Cardiac fibroblast (primary cell): ENCODE measurements at regions not wholly inside any gene's neighbourhood (a gene's known extent, or its start where the extent isn't known, plus 50 kb on each side); places are given as distances from the start of the nearest gene placed in this dataset.

Experiments used
- DNase-seq, 2 donors: peaks; one replicate each; pipeline versions ENCODE4 v3.0.0 to v3.0.0-alpha.2; 2010; ENCODE audit warnings: low read depth in 2 of 2
- H3K4me3 ChIP-seq, 2 donors: replicated peaks in 1 of 2; 1 replicate in 1 of 2; 2 replicates in 1 of 2; pipeline ENCODE4 v1.5.1; 2011; ENCODE audit warnings: low read depth in 2 of 2, low read length in 2 of 2, mild to moderate bottlenecking in 2 of 2, moderate library complexity in 1 of 2
- TF ChIP-seq, protein P1 (sequence below): IDR thresholded peaks from one replicate; pipeline ENCODE4 v1.5.1; 2011; ENCODE audit warnings: low read depth, mild to moderate bottlenecking, low read length, inconsistent platforms

- no peak overlapping the region for H3K4me3 ChIP-seq
- peak in 1 of 2 donors; percentile 92 for DNase-seq
- TF ChIP-seq, protein P1, sequence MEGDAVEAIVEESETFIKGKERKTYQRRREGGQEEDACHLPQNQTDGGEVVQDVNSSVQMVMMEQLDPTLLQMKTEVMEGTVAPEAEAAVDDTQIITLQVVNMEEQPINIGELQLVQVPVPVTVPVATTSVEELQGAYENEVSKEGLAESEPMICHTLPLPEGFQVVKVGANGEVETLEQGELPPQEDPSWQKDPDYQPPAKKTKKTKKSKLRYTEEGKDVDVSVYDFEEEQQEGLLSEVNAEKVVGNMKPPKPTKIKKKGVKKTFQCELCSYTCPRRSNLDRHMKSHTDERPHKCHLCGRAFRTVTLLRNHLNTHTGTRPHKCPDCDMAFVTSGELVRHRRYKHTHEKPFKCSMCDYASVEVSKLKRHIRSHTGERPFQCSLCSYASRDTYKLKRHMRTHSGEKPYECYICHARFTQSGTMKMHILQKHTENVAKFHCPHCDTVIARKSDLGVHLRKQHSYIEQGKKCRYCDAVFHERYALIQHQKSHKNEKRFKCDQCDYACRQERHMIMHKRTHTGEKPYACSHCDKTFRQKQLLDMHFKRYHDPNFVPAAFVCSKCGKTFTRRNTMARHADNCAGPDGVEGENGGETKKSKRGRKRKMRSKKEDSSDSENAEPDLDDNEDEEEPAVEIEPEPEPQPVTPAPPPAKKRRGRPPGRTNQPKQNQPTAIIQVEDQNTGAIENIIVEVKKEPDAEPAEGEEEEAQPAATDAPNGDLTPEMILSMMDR = no peak
Measured at GRCh38 chr1:222064388-222065211, 322.7 kb upstream of the DUSP10 start.

DNA sequence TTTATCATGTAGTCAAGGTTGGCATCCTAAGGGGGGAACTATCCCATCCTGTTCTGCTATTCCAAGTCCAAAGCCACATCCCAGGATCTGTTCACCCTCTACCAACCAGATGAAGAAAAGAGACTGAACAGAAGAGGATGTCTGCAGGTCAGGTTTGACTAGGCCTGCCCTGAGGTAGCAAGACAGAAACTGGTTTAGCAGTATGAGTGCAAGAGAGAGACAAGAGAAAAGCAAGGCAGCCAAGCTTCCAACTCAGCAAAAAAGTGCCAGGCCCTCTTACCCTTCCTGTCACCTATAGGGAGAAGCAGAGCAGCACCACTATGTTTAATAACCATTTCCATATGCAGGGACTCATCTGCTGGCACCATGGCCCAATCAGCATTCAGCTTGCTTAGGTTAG is 320.8 kb upstream of the DUSP10 start:
- TF ChIP-seq, protein P1 = no peak
- no peak overlapping the region for H3K4me3 ChIP-seq
- no peak for DNase-seq

- no peak for DNase-seq
- TF ChIP-seq, protein P1 = no peak
- no peak overlapping the region for H3K4me3 ChIP-seq
Measured at GRCh38 chr1:222061711-222062359, 319.9 kb upstream of the DUSP10 start.

DNA sequence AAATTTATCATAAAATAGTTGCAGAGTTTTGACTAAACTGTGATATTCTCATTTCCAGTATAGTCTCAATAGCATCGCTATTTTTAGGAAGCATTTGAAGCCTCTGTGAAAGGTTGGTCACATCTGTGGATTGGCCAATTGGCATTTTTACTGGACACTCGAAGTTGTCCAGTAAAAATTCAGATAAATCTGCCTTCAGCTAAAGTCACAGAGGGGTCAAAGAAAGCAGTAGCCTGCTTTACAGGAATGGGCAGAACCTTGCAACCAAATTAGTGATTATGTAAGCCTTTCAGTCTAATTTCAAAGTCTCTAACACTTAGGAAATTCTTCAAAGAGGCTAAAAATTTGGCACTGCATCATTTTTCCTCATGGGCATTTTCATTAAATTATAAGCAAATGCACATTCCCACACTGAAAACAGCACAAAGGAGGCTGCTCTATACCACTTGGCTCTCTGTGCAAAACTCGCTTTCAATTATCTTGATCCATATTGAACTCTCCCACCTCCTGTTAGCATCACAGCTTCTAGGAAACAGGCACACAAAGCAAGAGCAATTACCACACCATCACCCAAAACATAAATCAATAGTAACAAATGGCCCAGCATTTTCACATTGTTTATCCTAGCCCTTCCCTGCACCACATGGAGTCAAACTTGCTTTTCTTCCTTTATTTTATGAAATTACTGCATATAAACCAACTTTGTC is 318.5 kb upstream of the DUSP10 start:
- no peak overlapping the region for H3K4me3 ChIP-seq
- TF ChIP-seq, protein P1 = no peak
- DNase-seq = no peak

DNA sequence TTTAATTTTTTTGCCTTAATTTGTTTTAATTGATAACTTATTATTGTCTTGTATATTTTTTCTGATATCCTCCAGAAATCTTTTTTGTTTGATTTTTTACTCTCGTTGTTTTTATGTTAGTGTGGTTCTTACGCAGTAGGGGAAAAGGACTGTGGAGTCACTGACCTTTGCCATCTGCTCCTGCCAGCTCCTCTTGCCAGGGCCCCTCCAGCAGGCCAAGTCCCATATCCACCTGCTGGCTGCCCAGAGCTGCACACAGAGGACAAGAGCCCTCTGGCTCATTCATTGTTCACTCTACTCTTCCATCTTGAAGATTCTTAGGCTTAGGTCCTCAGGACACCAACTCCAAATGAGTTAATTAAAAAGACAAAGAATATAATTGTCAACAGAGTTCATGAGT is 316.4 kb upstream of the DUSP10 start:
- no peak overlapping the region for H3K4me3 ChIP-seq
- no peak for DNase-seq
- TF ChIP-seq, protein P1 = no peak

- TF ChIP-seq, protein P1 = no peak
- H3K4me3 ChIP-seq = no peak overlapping the region
- DNase-seq = no peak
Measured at GRCh38 chr1:222057162-222057561, 315.3 kb upstream of the DUSP10 start.
